Neural cell (in vitro differentiated cells): ENCODE measurements at regions not wholly inside any gene's neighbourhood (a gene's known extent, or its start where the extent isn't known, plus 50 kb on each side); places are given as distances from the start of the nearest gene placed in this dataset.

Experiments
- H2AFZ ChIP-seq: fragments of 200-600, 300-800 bp; sonication (generic), shearing (Covaris generic); 2 replicates; pipeline ENCODE4 v1.6.0; 2014; ENCODE audit warnings: low read depth, mild to moderate bottlenecking, antibody characterized with exemption, low read length, moderate library complexity
- H3F3A ChIP-seq: fragments of 200-600 bp; shearing (Covaris generic); 2 replicates; pipeline ENCODE4 v1.6.1; 2016; ENCODE audit warnings: mild to moderate bottlenecking, moderate library complexity, mixed read lengths, antibody characterized with exemption, low read length; ENCODE audit not compliant: insufficient read depth, poor library complexity, severe bottlenecking
- H3K27ac ChIP-seq: fragments of 200-600, 300-800 bp; sonication (generic), shearing (Covaris generic); 2 replicates; pipeline ENCODE4 v1.5.1; 2014; ENCODE audit warnings: mild to moderate bottlenecking, low read length, moderate library complexity
- H3K27me3 ChIP-seq: fragments of 300-800, 200-600 bp; sonication (generic), shearing (Covaris generic); 2 replicates; pipeline ENCODE4 v1.6.0; 2014; ENCODE audit warnings: mild to moderate bottlenecking, low read depth, low read length, moderate library complexity; ENCODE audit not compliant: insufficient read depth
- H3K36me3 ChIP-seq: fragments of 300-800, 200-600 bp; sonication (generic), shearing (Covaris generic); 2 replicates; pipeline ENCODE4 v1.5.1; 2014; ENCODE audit warnings: mild to moderate bottlenecking, antibody characterized with exemption, low read length, moderate library complexity; ENCODE audit not compliant: insufficient read depth
- H3K4me2 ChIP-seq: fragments of 300-800, 200-600 bp; sonication (generic), shearing (Covaris generic); 2 replicates; pipeline ENCODE4 v1.6.0; 2014; ENCODE audit warnings: mild to moderate bottlenecking, low read length
- H3K4me3 ChIP-seq: fragments of 300-800, 200-600 bp; sonication (generic), shearing (Covaris generic); 2 replicates; pipeline ENCODE4 v1.5.1; 2014; ENCODE audit warnings: mild to moderate bottlenecking, low read length, moderate library complexity
- H3K79me2 ChIP-seq: fragments of 200-600 bp; shearing (Covaris generic); replicated peaks from 2 replicates; pipeline ENCODE4 v1.6.0; 2014; ENCODE audit warnings: mild to moderate bottlenecking, low read length, moderate library complexity; ENCODE audit not compliant: insufficient read depth
- H3K9ac ChIP-seq: fragments of 300-800, 200-600 bp; sonication (generic), shearing (Covaris generic); 2 replicates; pipeline ENCODE4 v1.6.1; 2016; ENCODE audit warnings: mild to moderate bottlenecking, low read length, mixed read lengths
- H3K9me2 ChIP-seq: fragments of 200-600 bp; shearing (Covaris generic); 2 replicates; pipeline ENCODE4 v1.6.1; 2016; ENCODE audit warnings: mild to moderate bottlenecking, low read length, mixed read lengths; ENCODE audit not compliant: insufficient read depth
- H3K9me3 ChIP-seq: fragments of 200-600, 300-800 bp; sonication (generic), shearing (Covaris generic); 2 replicates; pipeline ENCODE4 v1.6.1; 2016; ENCODE audit warnings: mild to moderate bottlenecking, mixed run types, low read length, moderate library complexity, mixed read lengths
- H4K20me1 ChIP-seq: fragments of 200-600 bp; shearing (Covaris generic); 2 replicates; pipeline ENCODE4 v1.6.1; 2016; ENCODE audit warnings: mild to moderate bottlenecking, mixed run types; ENCODE audit not compliant: insufficient read depth
- CTCF ChIP-seq: fragments of 450-650 bp; IDR thresholded peaks from 2 replicates; pipeline ENCODE4 v1.5.1; 2014; ENCODE audit warnings: antibody characterized with exemption, mild to moderate bottlenecking, moderate library complexity; ENCODE audit not compliant: poor library complexity, severe bottlenecking
- EP300 ChIP-seq: fragments of 450-650 bp; conservative IDR thresholded peaks from 2 replicates; pipeline ENCODE4 v1.6.1; 2014; ENCODE audit warnings: antibody characterized with exemption, mild to moderate bottlenecking, moderate library complexity; ENCODE audit not compliant: poor library complexity, severe bottlenecking
- EZH2 ChIP-seq: fragments of 200-600, 300-800 bp; shearing (Covaris generic), sonication (generic); IDR thresholded peaks from 2 replicates; pipeline ENCODE4 v1.6.1; 2014; ENCODE audit warnings: antibody characterized with exemption, low read length, borderline replicate concordance, mild to moderate bottlenecking; ENCODE audit not compliant: insufficient read depth, poor library complexity, severe bottlenecking
- MXI1 ChIP-seq: fragments of 450-650 bp; conservative IDR thresholded peaks from 2 replicates; pipeline ENCODE4 v1.6.1; 2014; ENCODE audit warnings: antibody characterized with exemption, mild to moderate bottlenecking; ENCODE audit not compliant: poor library complexity, severe bottlenecking
- POLR2AphosphoS5 ChIP-seq: IDR thresholded peaks from 2 replicates; pipeline ENCODE4 v1.6.1; 2012
- RAD21 ChIP-seq: fragments of 450-650 bp; conservative IDR thresholded peaks from 2 replicates; pipeline ENCODE4 v1.6.1; 2014; ENCODE audit warnings: antibody characterized with exemption, mild to moderate bottlenecking, moderate library complexity
- REST ChIP-seq: IDR thresholded peaks from 2 replicates; pipeline ENCODE4 v1.6.1; 2012; ENCODE audit warnings: borderline replicate concordance
- SMC3 ChIP-seq: fragments of 450-650 bp; conservative IDR thresholded peaks from 2 replicates; pipeline ENCODE4 v1.6.1; 2014; ENCODE audit warnings: antibody characterized with exemption, mild to moderate bottlenecking, moderate library complexity; ENCODE audit not compliant: poor library complexity
- TAF1 ChIP-seq: IDR thresholded peaks from 2 replicates; pipeline ENCODE4 v1.6.1; 2012; ENCODE audit warnings: low read depth

GRCh38 chr7:67453580-67454380 lies 457.1 kb downstream of the TYW1 start:
- H3K9me2 ChIP-seq = no peaks in the 10 kb centered on the region
- H3K27ac ChIP-seq = peak overlapping the region; percentile 57
- H3K4me3 ChIP-seq = peak overlapping the region; percentile 46
- peaks cover 4% of the 10 kb centered on the region for H3F3A ChIP-seq
- no peak overlapping the region for H2AFZ ChIP-seq
- peak overlapping the region; percentile 37 for H3K9ac ChIP-seq
- no peaks in the 10 kb centered on the region for H3K27me3 ChIP-seq
- H4K20me1 ChIP-seq = no peaks in the 10 kb centered on the region
- TF ChIP-seq EZH2 (no peak), EP300 (peak; percentile 23)
- H3K4me2 ChIP-seq = peak overlapping the region; percentile 63
- H3K36me3 ChIP-seq = no peaks in the 10 kb centered on the region
- H3K79me2 ChIP-seq = no peaks in the 10 kb centered on the region
- H3K9me3 ChIP-seq = no peaks in the 10 kb centered on the region

- TF ChIP-seq EZH2 (no peak), CTCF (no peak), SMC3 (no peak)
- no peak overlapping the region for H3K27ac ChIP-seq
- H3K4me3 ChIP-seq = no peak overlapping the region
- no peaks in the 10 kb centered on the region for H3K9me2 ChIP-seq
- no peak overlapping the region for H3K4me2 ChIP-seq
- H3K9ac ChIP-seq = no peak overlapping the region
- peaks cover 4% of the 10 kb centered on the region for H3F3A ChIP-seq
- no peak overlapping the region for H2AFZ ChIP-seq
- H3K36me3 ChIP-seq = no peaks in the 10 kb centered on the region
- no peaks in the 10 kb centered on the region for H3K9me3 ChIP-seq
- no peaks in the 10 kb centered on the region for H3K27me3 ChIP-seq
- no peaks in the 10 kb centered on the region for H4K20me1 ChIP-seq
- no peaks in the 10 kb centered on the region for H3K79me2 ChIP-seq
Observed at GRCh38 chr7:67455508-67455907, 458.9 kb downstream of the TYW1 start.

GRCh38 chr7:67462781-67463191 lies 466.2 kb downstream of the TYW1 start:
- no peak overlapping the region for H3K27ac ChIP-seq
- TF ChIP-seq REST (no peak), EP300 (no peak), POLR2AphosphoS5 (no peak), MXI1 (no peak), SMC3 (no peak), TAF1 (no peak), EZH2 (no peak), RAD21 (no peak), CTCF (no peak)
- H2AFZ ChIP-seq = no peak overlapping the region

More at GRCh38 chr7:67462781-67463191, 466.2 kb downstream of the TYW1 start:
- Histone ChIP-seq H3K4me3 (no peak overlapping the region), H3K79me2 (no peaks in the 10 kb centered on the region), H3K27me3 (no peaks in the 10 kb centered on the region), H3K9me3 (no peaks in the 10 kb centered on the region), H3K9ac (no peak overlapping the region), H3K36me3 (no peaks in the 10 kb centered on the region), H4K20me1 (no peaks in the 10 kb centered on the region), H3F3A (no peaks in the 10 kb centered on the region), H3K4me2 (no peak overlapping the region), H3K9me2 (no peaks in the 10 kb centered on the region)
